ENCODE measurements at regions not wholly inside any gene's neighbourhood (a gene's known extent, or its start where the extent isn't known, plus 50 kb on each side); places are given as distances from the start of the nearest gene placed in this dataset.

GRCh38 chr1:114214016-114214415, 60.3 kb upstream of the SYT6 start:
- Histone ChIP-seq H3K36me3 (ENCODE audit: control insufficient read depth in 2 of 2, insufficient read depth in 1 of 2, low read length in 2 of 2) (no peaks in the 10 kb centered on the region), H3K4me1 (ENCODE audit: control insufficient read depth, insufficient read depth, low read length) (no peaks in the 10 kb centered on the region), H3K9me3 (ENCODE audit: control insufficient read depth, insufficient read depth, low read depth, low read length) (no peaks in the 10 kb centered on the region), H3K27ac (ENCODE audit: extremely low read depth, low read depth, low read length) (no peak overlapping the region), H3K4me3 (ENCODE audit: low read depth, low read length) (no peak overlapping the region)
- ChIA-PET POLR2A (no interaction called here), CTCF (interaction anchor here (0.6 to 1.3 kb wide), 3 partner anchors 15 to 896 kb away, joined by 3 read pairs; no protein-coding TSS in a partner anchor)
- TF ChIP-seq ZNF302 (tag by site-specific recombination; IDR thresholded peaks at IDR 0.05; ENCODE audit: low read depth) (no peak), ZNF768 (tag by site-specific recombination; IDR thresholded peaks at IDR 0.05) (no peak), ZNF843 (tag by site-specific recombination; IDR thresholded peaks at IDR 0.05) (no peak), BCL6B (tag by site-specific recombination; IDR thresholded peaks at IDR 0.05) (no peak), HOXA7 (CRISPR knock-in tag; IDR thresholded peaks at IDR 0.05; ENCODE audit: borderline replicate concordance) (no peak), ZIC2 (tag by site-specific recombination; IDR thresholded peaks at IDR 0.05) (no peak), ZNF629 (tag by site-specific recombination; IDR thresholded peaks at IDR 0.05) (no peak), ZNF513 (tag by site-specific recombination; IDR thresholded peaks at IDR 0.05) (no peak), ZNF792 (tag by site-specific recombination; IDR thresholded peaks at IDR 0.05) (no peak), MEIS1 (CRISPR knock-in tag; IDR thresholded peaks at IDR 0.05; ENCODE audit: borderline replicate concordance) (no peak), ZNF416 (tag by site-specific recombination; IDR thresholded peaks at IDR 0.05) (no peak)

GRCh38 chr1:114209971-114210370, 56.3 kb upstream of the SYT6 start:
- TF ChIP-seq PRDM4 (tag by site-specific recombination; IDR thresholded peaks at IDR 0.05) (no peak), ZNF561 (tag by site-specific recombination; IDR thresholded peaks at IDR 0.05; ENCODE audit: borderline replicate concordance) (no peak), ZBTB48 (tag by site-specific recombination; IDR thresholded peaks at IDR 0.05) (no peak)
- Histone ChIP-seq H3K4me1 (ENCODE audit: control insufficient read depth, insufficient read depth, low read length) (no peaks in the 10 kb centered on the region), H3K4me3 (ENCODE audit: low read depth, low read length) (no peak overlapping the region), H3K36me3 (ENCODE audit: control insufficient read depth in 2 of 2, insufficient read depth in 1 of 2, low read length in 2 of 2) (no peaks in the 10 kb centered on the region), H3K9me3 (ENCODE audit: control insufficient read depth, insufficient read depth, low read depth, low read length) (no peaks in the 10 kb centered on the region), H3K27ac (ENCODE audit: extremely low read depth, low read depth, low read length) (no peak overlapping the region)
- ChIA-PET POLR2A (no interaction called here), CTCF (interaction anchor here (1.1 to 2.1 kb wide), 2 partner anchors 10 to 73 kb away, joined by 3 to 6 read pairs; no protein-coding TSS in a partner anchor)

- H3K36me3 ChIP-seq (ENCODE audit: control insufficient read depth in 2 of 2, insufficient read depth in 1 of 2, low read length in 2 of 2) = no peaks in the 10 kb centered on the region
- CTCF ChIA-PET = interaction anchor here (0.9 kb wide), 1 partner anchor 231 kb away, joined by 4 read pairs; no protein-coding TSS in a partner anchor
- H3K27ac ChIP-seq (ENCODE audit: extremely low read depth, low read depth, low read length) = no peak overlapping the region
- no peak for TF ChIP-seq ZNF37A (tag by site-specific recombination; IDR thresholded peaks at IDR 0.05)
- TF ChIP-seq GLIS1 (tag by site-specific recombination; IDR thresholded peaks at IDR 0.05) = no peak
- no peak for TF ChIP-seq ZNF548 (tag by site-specific recombination; IDR thresholded peaks at IDR 0.05)
- TF ChIP-seq ELK4 (IDR thresholded peaks at IDR 0.05; ENCODE audit: borderline replicate concordance, low read depth, low read length) = no peak
- no peak for TF ChIP-seq ZNF416 (tag by site-specific recombination; IDR thresholded peaks at IDR 0.05)
- TF ChIP-seq ZBTB48 (tag by site-specific recombination; IDR thresholded peaks at IDR 0.05) = no peak
- TF ChIP-seq YY2 (tag by site-specific recombination; IDR thresholded peaks at IDR 0.05) = no peak
- no peak for TF ChIP-seq ZNF521 (tag by site-specific recombination; IDR thresholded peaks at IDR 0.05)
- no peak for TF ChIP-seq ZEB2 (tag by site-specific recombination; IDR thresholded peaks at IDR 0.05)
- no peak for TF ChIP-seq ZBTB21 (tag by site-specific recombination; IDR thresholded peaks at IDR 0.05)
- no peak for TF ChIP-seq ZNF16 (tag by site-specific recombination; IDR thresholded peaks at IDR 0.05; ENCODE audit: low read depth)
- TF ChIP-seq ZNF791 (tag by site-specific recombination; IDR thresholded peaks at IDR 0.05) = no peak
- H3K9me3 ChIP-seq (ENCODE audit: control insufficient read depth, insufficient read depth, low read depth, low read length) = no peaks in the 10 kb centered on the region
- no peak overlapping the region for H3K4me3 ChIP-seq (ENCODE audit: low read depth, low read length)
- H3K4me1 ChIP-seq (ENCODE audit: control insufficient read depth, insufficient read depth, low read length) = no peaks in the 10 kb centered on the region
- POLR2A ChIA-PET = no interaction called here
Measured at GRCh38 chr1:114208714-114209113, 55.0 kb upstream of the SYT6 start.

Data from HEK293 (cell line).